K562 (cell line): ENCODE measurements at regions not wholly inside any gene's neighbourhood (a gene's known extent, or its start where the extent isn't known, plus 50 kb on each side); places are given as distances from the start of the nearest gene placed in this dataset.

Source experiments
- CTCF ChIP-seq, 3 experiments: IDR thresholded peaks in 2 of 3; conservative IDR thresholded peaks in 1 of 3; 2 replicates each; pipeline ENCODE4 v1.5.1; 2011 to 2012; ENCODE audit warnings: low read length in 3 of 3, mild to moderate bottlenecking in 3 of 3, control low read depth in 2 of 3, improper control_type of control experiment in 1 of 3, inconsistent platforms in 1 of 3, low read depth in 1 of 3, mixed read lengths in 1 of 3, moderate library complexity in 1 of 3; ENCODE audit not compliant: insufficient read depth in 2 of 3
- EP300 ChIP-seq: IDR thresholded peaks from 2 replicates; pipeline ENCODE4 v1.6.1; 2012; ENCODE audit warnings: low read length, improper control_type of control experiment
- KDM5B ChIP-seq: fragments of 200-600 bp; sonication (generic); IDR thresholded peaks from 2 replicates; pipeline ENCODE4 v1.6.1; 2012; ENCODE audit warnings: low read depth, mild to moderate bottlenecking, moderate library complexity, low read length, control low read depth, inconsistent platforms; ENCODE audit not compliant: insufficient replicate concordance
- POLR2A ChIP-seq: fragments of 450-650 bp; conservative IDR thresholded peaks from 2 replicates; pipeline ENCODE4 v1.6.1; 2016
- SIN3A ChIP-seq, 2 experiments: fragments of 150-350 bp in 1 of 2; IDR thresholded peaks; 2 replicates each; pipeline ENCODE4 v1.6.1; 2011 to 2016; ENCODE audit warnings: borderline replicate concordance in 2 of 2, low read depth in 2 of 2, low read length in 2 of 2, mild to moderate bottlenecking in 2 of 2, moderate library complexity in 2 of 2; ENCODE audit not compliant: control insufficient read depth in 1 of 2
- TAF1 ChIP-seq: IDR thresholded peaks from 2 replicates; pipeline ENCODE4 v1.6.1; 2011; ENCODE audit warnings: mild to moderate bottlenecking, low read length, moderate library complexity; ENCODE audit not compliant: insufficient read depth, control insufficient read depth, severe bottlenecking; ENCODE audit errors: extremely low read depth
- ZNF232 ChIP-seq: sonication (generic); formaldehyde crosslinking; IDR thresholded peaks from 2 replicates; pipeline ENCODE4 v1.8.0; 2022; ENCODE audit warnings: mild to moderate bottlenecking, missing genetic modification reagents
- ZNF561 ChIP-seq: fragments of 450-650 bp; formaldehyde crosslinking; conservative IDR thresholded peaks from 2 replicates; pipeline ENCODE4 v1.4.0; 2020; ENCODE audit warnings: mild to moderate bottlenecking, moderate library complexity

GRCh38 chr5:10832421-10832820 is 71.4 kb upstream of the DAP start:
- no peak for TF ChIP-seq POLR2A
- TF ChIP-seq ZNF561, result no peak
- TF ChIP-seq TAF1, result no peak
- TF ChIP-seq KDM5B, result no peak
- no peak for TF ChIP-seq ZNF232 (CRISPR knock-in tag)
- TF ChIP-seq SIN3A (IDR thresholded peaks at IDR 0.05; ENCODE audit: borderline replicate concordance in 2 of 2, control insufficient read depth in 1 of 2, low read depth in 2 of 2, low read length in 2 of 2), result no peak
- no peak for TF ChIP-seq CTCF (IDR thresholded peaks at IDR 0.05 in 2 of 3, conservative IDR thresholded peaks at IDR 0.05 in 1 of 3; ENCODE audit: insufficient read depth in 2 of 3, low read depth in 1 of 3, low read length in 3 of 3)
- TF ChIP-seq EP300, result no peak
